ENCODE measurements at regions not wholly inside any gene's neighbourhood (a gene's known extent, or its start where the extent isn't known, plus 50 kb on each side); places are given as distances from the start of the nearest gene placed in this dataset.

DNA sequence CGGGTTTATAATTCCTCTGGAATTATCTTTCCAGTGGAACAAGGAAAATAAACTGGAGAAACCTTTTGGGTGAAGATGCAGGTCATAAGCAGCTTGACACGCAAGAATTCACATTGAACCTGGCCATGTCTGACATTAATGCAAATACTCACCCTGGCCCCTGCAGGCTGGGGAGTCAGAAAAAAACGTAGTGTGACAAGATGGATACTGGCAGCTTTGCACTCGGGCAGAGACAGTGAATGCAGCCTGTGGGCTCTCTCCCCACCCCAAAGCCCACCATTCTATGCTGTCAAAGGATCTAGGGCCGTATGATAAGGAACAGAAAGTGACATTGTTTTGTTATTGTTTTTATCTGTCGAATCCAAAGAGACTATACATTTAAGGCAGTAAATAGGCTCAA is 223.1 kb downstream of the RBM43 start:
- TF ChIP-seq MAX (IDR thresholded peaks at IDR 0.05) = no peak
- no peak for TF ChIP-seq REST (IDR thresholded peaks at IDR 0.05; ENCODE audit: low read depth)
- no peak for TF ChIP-seq EP300 (IDR thresholded peaks at IDR 0.05; ENCODE audit: borderline replicate concordance)
- TF ChIP-seq TCF12 (IDR thresholded peaks at IDR 0.05; ENCODE audit: low read depth) = no peak
